ENCODE measurements at regions not wholly inside any gene's neighbourhood (a gene's known extent, or its start where the extent isn't known, plus 50 kb on each side); places are given as distances from the start of the nearest gene placed in this dataset.

DNA sequence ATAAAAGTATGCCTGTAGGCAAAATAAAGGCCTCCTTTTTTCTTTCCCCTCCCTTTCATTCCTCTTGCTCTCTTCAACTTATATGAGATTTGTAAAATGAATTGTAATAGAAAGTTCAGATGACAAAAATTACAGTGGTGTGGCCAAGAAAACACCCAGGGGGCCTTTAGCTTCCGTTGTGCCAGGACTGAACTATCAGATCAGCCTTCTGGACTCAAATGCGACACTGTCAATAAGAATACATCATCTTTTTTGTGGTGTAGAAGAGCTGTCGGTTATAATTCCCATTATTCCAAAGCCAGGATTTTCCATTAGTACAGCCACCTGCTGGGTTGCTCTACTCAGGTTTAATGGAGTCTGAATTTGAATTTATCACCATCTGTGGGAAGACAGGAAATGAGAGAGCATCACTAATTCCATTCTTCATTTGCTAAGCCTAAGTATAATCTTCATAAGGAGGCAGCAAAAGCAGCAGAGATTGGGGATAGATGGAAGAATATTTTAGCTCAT, 443.4 kb downstream of the ANXA1 start:
- no peaks in the 10 kb centered on the region for H3K27me3 ChIP-seq
- H3K4me3 ChIP-seq: no peak overlapping the region
- no peak overlapping the region for H3K9ac ChIP-seq
- TF ChIP-seq Cebpa-rat (IDR thresholded peaks at IDR 0.05): no peak
- no peaks in the 10 kb centered on the region for H3K9me3 ChIP-seq (replicated peaks in 1 of 11)
- H3K36me3 ChIP-seq: no peaks in the 10 kb centered on the region
- H3K4me1 ChIP-seq: peaks cover 0 to 6% (median 0%) of the 10 kb centered on the region in 10 experiments; a peak in 2 of 20 replicates
- H3K27ac ChIP-seq: no peak overlapping the region
- H3K4me2 ChIP-seq: no peak overlapping the region
- no peaks in the 10 kb centered on the region for H4K20me1 ChIP-seq

DNA sequence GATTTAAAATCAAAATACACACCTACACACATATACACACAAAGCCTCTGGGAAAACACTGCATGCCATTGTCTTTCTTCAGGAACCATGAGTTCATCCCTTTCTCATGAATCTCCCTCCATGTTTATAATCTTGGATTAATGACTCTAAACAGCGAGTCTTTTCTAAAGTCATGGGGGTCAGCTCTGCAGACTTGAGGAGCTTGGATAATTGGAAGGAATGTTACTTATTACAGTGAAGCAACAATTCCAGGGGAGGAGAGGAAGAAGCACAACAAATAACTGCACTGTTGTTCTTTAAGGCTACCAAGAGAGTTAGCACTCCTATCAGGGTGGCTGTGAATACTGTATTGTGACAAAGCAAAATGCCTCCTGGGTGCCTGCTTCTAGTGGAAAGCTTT, 444.7 kb downstream of the ANXA1 start:
- no peak overlapping the region for H3K9ac ChIP-seq
- no peaks in the 10 kb centered on the region for H3K36me3 ChIP-seq
- H3K4me1 ChIP-seq: peaks cover 0 to 6% (median 0%) of the 10 kb centered on the region in 10 experiments; a peak in 2 of 20 replicates
- no peak overlapping the region for H3K4me2 ChIP-seq
- H3K9me3 ChIP-seq (replicated peaks in 1 of 11): no peaks in the 10 kb centered on the region
- no peaks in the 10 kb centered on the region for H4K20me1 ChIP-seq
- TF ChIP-seq Cebpa-rat (IDR thresholded peaks at IDR 0.05): no peak
- no peak overlapping the region for H3K4me3 ChIP-seq
- no peak overlapping the region for H3K27ac ChIP-seq
- no peaks in the 10 kb centered on the region for H3K27me3 ChIP-seq

DNA sequence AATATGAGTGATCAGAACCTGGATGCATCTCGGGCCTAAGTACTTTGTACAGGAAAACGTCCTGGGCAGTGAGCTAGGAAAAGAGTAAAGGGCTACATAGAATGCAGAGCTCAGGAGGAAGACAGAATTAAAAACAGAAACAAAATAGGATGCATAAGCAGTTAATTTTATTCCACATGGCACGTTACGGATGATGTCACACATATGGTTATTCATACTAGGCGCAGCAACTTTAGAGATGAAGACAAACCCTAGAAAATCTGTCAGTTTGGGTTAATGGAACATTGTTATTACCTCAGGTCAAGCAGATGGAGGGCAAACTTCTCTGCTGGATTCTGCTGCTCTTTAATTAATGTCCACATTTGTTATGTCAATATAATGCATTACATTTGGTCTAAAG, 445.4 kb downstream of the ANXA1 start:
- Histone ChIP-seq H3K36me3 (no peaks in the 10 kb centered on the region), H3K9me3 (replicated peaks in 1 of 11) (no peaks in the 10 kb centered on the region), H3K27me3 (no peaks in the 10 kb centered on the region), H3K27ac (no peak overlapping the region), H3K9ac (no peak overlapping the region), H4K20me1 (no peaks in the 10 kb centered on the region), H3K4me2 (no peak overlapping the region), H3K4me3 (no peak overlapping the region), H3K4me1 (peaks cover 0 to 6% (median 0%) of the 10 kb centered on the region in 10 experiments; a peak in 2 of 20 replicates)
- TF ChIP-seq Cebpa-rat (IDR thresholded peaks at IDR 0.05): no peak

DNA sequence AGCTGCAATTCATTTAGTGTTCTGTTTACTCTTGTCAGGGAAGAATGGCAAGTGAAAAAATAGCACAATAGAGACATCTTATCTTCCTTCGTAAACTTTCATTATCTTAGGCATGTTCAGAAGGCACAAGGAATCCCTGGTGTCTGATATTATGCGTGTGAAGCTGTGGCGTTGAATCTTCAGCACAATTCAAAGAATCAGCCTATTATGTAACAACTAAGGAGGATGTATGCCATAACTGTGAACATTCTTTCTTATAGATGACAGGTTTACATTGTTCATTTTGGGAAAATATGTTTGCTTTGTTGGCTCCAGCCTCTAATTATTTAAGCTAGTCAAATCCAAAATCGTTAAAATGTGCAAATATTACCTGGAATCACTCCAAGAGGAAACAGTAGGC, 446.1 kb downstream of the ANXA1 start:
- TF ChIP-seq Cebpa-rat (IDR thresholded peaks at IDR 0.05): no peak
- H4K20me1 ChIP-seq: no peaks in the 10 kb centered on the region

DNA sequence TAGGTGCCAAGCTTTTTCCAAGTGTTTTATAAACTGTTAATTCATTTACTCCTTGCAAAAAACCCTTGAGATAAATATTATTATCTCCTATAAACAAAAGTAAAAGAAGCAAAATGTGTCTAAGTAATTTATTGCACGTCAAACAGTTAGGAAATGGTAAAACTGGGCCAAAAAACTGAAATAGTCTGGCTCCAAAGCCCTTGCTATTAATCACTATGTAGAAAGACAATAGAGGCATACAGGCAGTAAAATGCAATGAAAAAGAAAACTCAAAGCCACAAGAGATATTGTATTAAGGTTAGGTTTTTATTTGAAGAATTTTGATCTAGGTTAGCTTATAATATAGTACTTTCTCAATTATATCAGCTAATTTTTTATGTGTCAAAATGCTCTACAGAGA, 457.7 kb downstream of the ANXA1 start:
- Histone ChIP-seq H3K9ac (no peak overlapping the region), H3K27ac (no peak overlapping the region), H3K4me2 (no peak overlapping the region), H3K36me3 (no peaks in the 10 kb centered on the region), H3K27me3 (no peaks in the 10 kb centered on the region), H3K9me3 (replicated peaks in 1 of 11) (no peaks in the 10 kb centered on the region), H3K4me1 (no peaks in the 10 kb centered on the region), H3K4me3 (no peak overlapping the region), H4K20me1 (no peaks in the 10 kb centered on the region)
- TF ChIP-seq Cebpa-rat (IDR thresholded peaks at IDR 0.05): no peak

More for the DNA sequence above, 446.1 kb downstream of the ANXA1 start:
- Histone ChIP-seq H3K36me3 (no peaks in the 10 kb centered on the region), H3K27me3 (no peaks in the 10 kb centered on the region), H3K9me3 (replicated peaks in 1 of 11) (no peaks in the 10 kb centered on the region), H3K4me3 (no peak overlapping the region), H3K4me1 (peaks cover 0 to 6% (median 0%) of the 10 kb centered on the region in 10 experiments; a peak in 2 of 20 replicates), H3K4me2 (no peak overlapping the region), H3K9ac (no peak overlapping the region), H3K27ac (no peak overlapping the region)

DNA sequence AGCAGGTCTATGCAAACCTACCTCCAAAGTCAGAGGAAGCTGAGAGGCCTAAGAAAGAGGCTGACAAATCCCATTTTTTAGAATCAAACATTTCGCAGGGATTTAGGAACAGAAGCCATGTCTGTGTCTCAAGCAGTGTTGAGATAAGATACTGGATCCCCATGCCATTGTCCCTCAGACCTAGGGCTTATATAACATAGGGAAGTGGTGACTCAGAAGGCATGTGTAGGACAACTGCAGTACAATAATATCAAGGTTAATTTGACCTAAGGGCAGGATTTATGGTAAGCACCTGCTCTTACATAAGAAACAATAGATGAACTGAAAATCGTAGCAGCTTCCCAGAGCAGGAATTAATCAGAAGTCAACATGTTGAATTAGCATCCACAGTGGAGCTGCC, 459.4 kb downstream of the ANXA1 start:
- H3K9me3 ChIP-seq (replicated peaks in 1 of 11): no peaks in the 10 kb centered on the region
- no peak overlapping the region for H3K27ac ChIP-seq
- no peak overlapping the region for H3K4me3 ChIP-seq
- H3K4me2 ChIP-seq: no peak overlapping the region
- no peaks in the 10 kb centered on the region for H3K27me3 ChIP-seq
- TF ChIP-seq Cebpa-rat (IDR thresholded peaks at IDR 0.05): no peak
- H3K36me3 ChIP-seq: no peaks in the 10 kb centered on the region
- H3K4me1 ChIP-seq: no peaks in the 10 kb centered on the region
- no peak overlapping the region for H3K9ac ChIP-seq
- H4K20me1 ChIP-seq: no peaks in the 10 kb centered on the region

DNA sequence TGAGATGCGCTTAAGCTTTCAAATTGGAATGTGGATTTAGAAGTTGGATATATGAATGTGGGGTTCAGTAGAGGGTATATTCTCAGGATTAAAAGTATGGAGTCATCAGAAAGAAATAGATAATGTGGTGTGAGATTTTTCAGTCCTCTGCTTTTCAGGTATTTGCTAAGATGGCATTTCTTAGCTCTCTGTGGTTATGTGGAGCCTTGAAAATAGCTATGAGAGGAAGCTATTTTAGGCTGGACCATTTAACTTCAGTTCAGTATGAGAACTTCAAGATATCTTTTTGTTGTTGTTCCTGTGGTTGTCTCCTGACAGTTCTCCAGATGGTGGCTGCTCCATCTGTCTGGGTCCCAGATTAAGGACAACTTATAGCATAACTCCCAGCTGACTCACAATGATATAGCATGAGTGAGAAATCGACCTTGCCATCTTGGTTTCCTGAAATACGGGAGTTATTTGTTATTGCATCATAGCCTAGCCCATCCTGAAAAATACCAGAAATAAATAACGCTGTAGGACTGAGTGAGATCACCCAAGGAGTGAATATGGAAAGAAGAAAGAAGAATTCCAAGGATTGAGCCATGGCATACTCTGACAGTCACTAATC, 461.5 kb downstream of the ANXA1 start:
- Histone ChIP-seq H3K4me3 (no peak overlapping the region), H3K27me3 (no peaks in the 10 kb centered on the region), H3K36me3 (no peaks in the 10 kb centered on the region), H3K9ac (no peak overlapping the region), H3K9me3 (replicated peaks in 1 of 11) (no peaks in the 10 kb centered on the region), H3K4me2 (no peak overlapping the region), H3K4me1 (no peaks in the 10 kb centered on the region), H3K27ac (no peak overlapping the region), H4K20me1 (no peaks in the 10 kb centered on the region)
- TF ChIP-seq Cebpa-rat (IDR thresholded peaks at IDR 0.05): no peak

DNA sequence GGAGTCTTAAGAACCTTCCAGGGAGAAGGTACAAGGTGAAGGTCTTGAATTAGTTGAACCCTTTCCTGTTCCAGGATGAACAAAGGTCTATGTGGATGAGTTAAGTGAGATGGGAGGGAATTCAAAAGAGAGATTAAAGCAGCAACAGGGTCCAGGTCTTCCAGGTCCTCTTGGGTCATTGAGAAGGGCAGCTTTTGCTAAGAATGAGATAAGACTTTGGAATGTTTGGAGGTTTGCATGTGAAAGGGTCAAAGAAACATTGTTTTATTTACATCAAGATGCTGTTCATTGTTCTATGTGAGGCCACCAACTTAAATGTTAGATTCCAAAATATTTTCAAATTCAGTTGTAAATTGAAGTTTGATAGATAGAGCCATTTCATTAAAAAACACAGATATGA, 463.9 kb downstream of the ANXA1 start:
- no peak overlapping the region for H3K4me2 ChIP-seq
- H3K27me3 ChIP-seq: no peaks in the 10 kb centered on the region
- no peak for TF ChIP-seq Cebpa-rat (IDR thresholded peaks at IDR 0.05)
- H3K9me3 ChIP-seq (replicated peaks in 1 of 11): no peaks in the 10 kb centered on the region; a peak in 1 of 22 replicates
- no peaks in the 10 kb centered on the region for H4K20me1 ChIP-seq
- no peaks in the 10 kb centered on the region for H3K4me1 ChIP-seq
- no peaks in the 10 kb centered on the region for H3K36me3 ChIP-seq
- no peak overlapping the region for H3K9ac ChIP-seq
- no peak overlapping the region for H3K4me3 ChIP-seq
- H3K27ac ChIP-seq: no peak overlapping the region

DNA sequence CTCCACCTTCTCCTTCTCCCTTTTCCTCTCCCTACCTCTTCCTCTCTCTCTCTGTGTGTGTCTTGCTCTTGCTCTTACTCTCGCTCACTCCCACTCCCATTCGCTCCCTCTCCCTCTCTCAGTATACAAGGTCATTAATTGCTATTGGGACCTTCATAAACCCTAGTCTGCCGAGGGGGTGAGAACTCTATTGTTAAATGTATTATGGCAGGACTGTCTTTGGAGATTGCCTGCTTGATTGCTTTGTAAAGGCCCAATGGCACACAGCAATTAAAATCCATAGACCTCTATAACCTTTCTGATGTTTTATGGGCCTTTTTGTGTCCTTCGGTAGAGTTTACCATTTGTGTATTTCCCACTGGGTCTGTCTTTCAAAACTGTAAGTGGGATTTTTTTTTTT, 465.9 kb downstream of the ANXA1 start:
- no peak overlapping the region for H3K27ac ChIP-seq
- no peaks in the 10 kb centered on the region for H4K20me1 ChIP-seq
- no peaks in the 10 kb centered on the region for H3K27me3 ChIP-seq
- TF ChIP-seq Cebpa-rat (IDR thresholded peaks at IDR 0.05): no peak
- no peak overlapping the region for H3K9ac ChIP-seq
- H3K4me3 ChIP-seq: no peak overlapping the region
- H3K4me2 ChIP-seq: no peak overlapping the region
- no peaks in the 10 kb centered on the region for H3K36me3 ChIP-seq
- H3K9me3 ChIP-seq (replicated peaks in 1 of 11): no peaks in the 10 kb centered on the region; a peak in 1 of 22 replicates
- H3K4me1 ChIP-seq: no peaks in the 10 kb centered on the region

DNA sequence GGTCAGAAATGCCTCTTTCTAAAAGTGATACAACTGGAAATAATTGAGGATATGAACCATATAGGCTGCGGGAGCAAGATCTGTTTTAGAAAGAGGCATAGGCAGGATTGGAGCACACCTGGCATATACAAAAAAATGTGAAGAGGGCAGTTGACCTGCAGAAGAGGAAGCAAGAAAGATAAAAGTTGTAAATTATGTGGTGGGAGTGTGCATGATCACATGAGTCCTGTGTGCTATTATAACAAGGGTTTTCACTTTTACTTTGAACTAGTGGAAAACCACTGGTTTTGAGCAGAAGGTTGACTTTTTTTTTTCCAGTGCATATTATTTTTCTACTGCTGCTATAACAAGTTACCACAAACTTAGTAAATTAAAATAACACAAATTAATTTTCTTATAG, 489.3 kb downstream of the ANXA1 start:
- H3K36me3 ChIP-seq: no peaks in the 10 kb centered on the region
- peaks cover 0 to 8% (median 4%) of the 10 kb centered on the region in 11 experiments; a peak in 7 of 22 replicates for H3K9me3 ChIP-seq (replicated peaks in 1 of 11)

More for the DNA sequence above, 489.3 kb downstream of the ANXA1 start:
- TF ChIP-seq Cebpa-rat (IDR thresholded peaks at IDR 0.05): no peak
- Histone ChIP-seq H3K27me3 (no peaks in the 10 kb centered on the region), H3K4me1 (no peaks in the 10 kb centered on the region), H3K4me2 (no peak overlapping the region), H3K9ac (no peak overlapping the region), H4K20me1 (no peaks in the 10 kb centered on the region), H3K27ac (no peak overlapping the region), H3K4me3 (no peak overlapping the region)

Measured in BLaER1 treated with 17β-estradiol and CSF1 and Interleukin-3, amounts not matched to agents 10 nM and 100 nM (cell line).